Sigmoid colon (tissue), 4 donors: ENCODE measurements at regions not wholly inside any gene's neighbourhood (a gene's known extent, or its start where the extent isn't known, plus 50 kb on each side); places are given as distances from the start of the nearest gene placed in this dataset.

ENCODE experiments used
- POLR2AphosphoS5 ChIP-seq, 4 donors: sonication (generic); formaldehyde crosslinking; IDR thresholded peaks; one replicate each; pipeline ENCODE4 v1.6.1; 2017; ENCODE audit warnings: antibody characterized with exemption in 4 of 4
- TF ChIP-seq, protein P1 (sequence below), 4 experiments: fragments of 450-650 bp in 3 of 4; fragments of 200-600 bp in 1 of 4; IDR thresholded peaks; one replicate each; pipeline ENCODE4 v1.5.1; 2016 to 2019; ENCODE audit warnings: antibody characterized with exemption in 4 of 4, mild to moderate bottlenecking in 3 of 4, moderate library complexity in 2 of 4

DNA sequence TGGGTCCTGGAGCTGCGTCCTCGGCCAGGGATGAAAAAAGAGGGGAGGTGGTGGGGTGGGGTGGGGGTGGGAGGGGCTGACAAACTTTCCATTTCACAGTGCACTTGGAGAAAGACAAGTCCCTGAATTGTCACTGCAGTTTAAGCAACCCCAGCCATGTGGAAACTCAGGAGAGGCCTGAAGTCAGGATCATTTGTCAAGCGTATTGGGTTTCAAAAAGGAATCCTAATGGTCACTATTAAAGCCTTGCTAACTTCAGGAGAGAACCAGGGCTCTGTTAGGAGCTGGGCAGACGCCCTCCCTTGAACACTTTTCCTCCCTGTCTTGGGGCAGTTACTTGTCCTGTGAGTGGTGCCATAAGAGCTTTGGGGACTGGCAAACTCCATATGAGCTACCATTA lies 159.9 kb downstream of the FNDC1 start:
- TF ChIP-seq POLR2AphosphoS5 (IDR thresholded peaks at IDR 0.05): no peak
- TF ChIP-seq, protein P1, sequence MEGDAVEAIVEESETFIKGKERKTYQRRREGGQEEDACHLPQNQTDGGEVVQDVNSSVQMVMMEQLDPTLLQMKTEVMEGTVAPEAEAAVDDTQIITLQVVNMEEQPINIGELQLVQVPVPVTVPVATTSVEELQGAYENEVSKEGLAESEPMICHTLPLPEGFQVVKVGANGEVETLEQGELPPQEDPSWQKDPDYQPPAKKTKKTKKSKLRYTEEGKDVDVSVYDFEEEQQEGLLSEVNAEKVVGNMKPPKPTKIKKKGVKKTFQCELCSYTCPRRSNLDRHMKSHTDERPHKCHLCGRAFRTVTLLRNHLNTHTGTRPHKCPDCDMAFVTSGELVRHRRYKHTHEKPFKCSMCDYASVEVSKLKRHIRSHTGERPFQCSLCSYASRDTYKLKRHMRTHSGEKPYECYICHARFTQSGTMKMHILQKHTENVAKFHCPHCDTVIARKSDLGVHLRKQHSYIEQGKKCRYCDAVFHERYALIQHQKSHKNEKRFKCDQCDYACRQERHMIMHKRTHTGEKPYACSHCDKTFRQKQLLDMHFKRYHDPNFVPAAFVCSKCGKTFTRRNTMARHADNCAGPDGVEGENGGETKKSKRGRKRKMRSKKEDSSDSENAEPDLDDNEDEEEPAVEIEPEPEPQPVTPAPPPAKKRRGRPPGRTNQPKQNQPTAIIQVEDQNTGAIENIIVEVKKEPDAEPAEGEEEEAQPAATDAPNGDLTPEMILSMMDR (IDR thresholded peaks at IDR 0.05): no peak
